Neural cell (in vitro differentiated cells): ENCODE measurements at regions not wholly inside any gene's neighbourhood (a gene's known extent, or its start where the extent isn't known, plus 50 kb on each side); places are given as distances from the start of the nearest gene placed in this dataset.

ENCODE experiments used
- H2AFZ ChIP-seq: fragments of 200-600, 300-800 bp; sonication (generic), shearing (Covaris generic); 2 replicates; pipeline ENCODE4 v1.6.0; 2014; ENCODE audit warnings: low read depth, mild to moderate bottlenecking, antibody characterized with exemption, low read length, moderate library complexity
- H3F3A ChIP-seq: fragments of 200-600 bp; shearing (Covaris generic); 2 replicates; pipeline ENCODE4 v1.6.1; 2016; ENCODE audit warnings: mild to moderate bottlenecking, moderate library complexity, mixed read lengths, antibody characterized with exemption, low read length; ENCODE audit not compliant: insufficient read depth, poor library complexity, severe bottlenecking
- H3K27ac ChIP-seq: fragments of 200-600, 300-800 bp; sonication (generic), shearing (Covaris generic); 2 replicates; pipeline ENCODE4 v1.5.1; 2014; ENCODE audit warnings: mild to moderate bottlenecking, low read length, moderate library complexity
- H3K27me3 ChIP-seq: fragments of 300-800, 200-600 bp; sonication (generic), shearing (Covaris generic); 2 replicates; pipeline ENCODE4 v1.6.0; 2014; ENCODE audit warnings: mild to moderate bottlenecking, low read depth, low read length, moderate library complexity; ENCODE audit not compliant: insufficient read depth
- H3K36me3 ChIP-seq: fragments of 300-800, 200-600 bp; sonication (generic), shearing (Covaris generic); 2 replicates; pipeline ENCODE4 v1.5.1; 2014; ENCODE audit warnings: mild to moderate bottlenecking, antibody characterized with exemption, low read length, moderate library complexity; ENCODE audit not compliant: insufficient read depth
- H3K4me2 ChIP-seq: fragments of 300-800, 200-600 bp; sonication (generic), shearing (Covaris generic); 2 replicates; pipeline ENCODE4 v1.6.0; 2014; ENCODE audit warnings: mild to moderate bottlenecking, low read length
- H3K4me3 ChIP-seq: fragments of 300-800, 200-600 bp; sonication (generic), shearing (Covaris generic); 2 replicates; pipeline ENCODE4 v1.5.1; 2014; ENCODE audit warnings: mild to moderate bottlenecking, low read length, moderate library complexity
- H3K79me2 ChIP-seq: fragments of 200-600 bp; shearing (Covaris generic); replicated peaks from 2 replicates; pipeline ENCODE4 v1.6.0; 2014; ENCODE audit warnings: mild to moderate bottlenecking, low read length, moderate library complexity; ENCODE audit not compliant: insufficient read depth
- H3K9ac ChIP-seq: fragments of 300-800, 200-600 bp; sonication (generic), shearing (Covaris generic); 2 replicates; pipeline ENCODE4 v1.6.1; 2016; ENCODE audit warnings: mild to moderate bottlenecking, low read length, mixed read lengths
- H3K9me2 ChIP-seq: fragments of 200-600 bp; shearing (Covaris generic); 2 replicates; pipeline ENCODE4 v1.6.1; 2016; ENCODE audit warnings: mild to moderate bottlenecking, low read length, mixed read lengths; ENCODE audit not compliant: insufficient read depth
- H3K9me3 ChIP-seq: fragments of 200-600, 300-800 bp; sonication (generic), shearing (Covaris generic); 2 replicates; pipeline ENCODE4 v1.6.1; 2016; ENCODE audit warnings: mild to moderate bottlenecking, mixed run types, low read length, moderate library complexity, mixed read lengths
- H4K20me1 ChIP-seq: fragments of 200-600 bp; shearing (Covaris generic); 2 replicates; pipeline ENCODE4 v1.6.1; 2016; ENCODE audit warnings: mild to moderate bottlenecking, mixed run types; ENCODE audit not compliant: insufficient read depth
- EP300 ChIP-seq: fragments of 450-650 bp; conservative IDR thresholded peaks from 2 replicates; pipeline ENCODE4 v1.6.1; 2014; ENCODE audit warnings: antibody characterized with exemption, mild to moderate bottlenecking, moderate library complexity; ENCODE audit not compliant: poor library complexity, severe bottlenecking
- EZH2 ChIP-seq: fragments of 200-600, 300-800 bp; shearing (Covaris generic), sonication (generic); IDR thresholded peaks from 2 replicates; pipeline ENCODE4 v1.6.1; 2014; ENCODE audit warnings: antibody characterized with exemption, low read length, borderline replicate concordance, mild to moderate bottlenecking; ENCODE audit not compliant: insufficient read depth, poor library complexity, severe bottlenecking
- MXI1 ChIP-seq: fragments of 450-650 bp; conservative IDR thresholded peaks from 2 replicates; pipeline ENCODE4 v1.6.1; 2014; ENCODE audit warnings: antibody characterized with exemption, mild to moderate bottlenecking; ENCODE audit not compliant: poor library complexity, severe bottlenecking
- POLR2AphosphoS5 ChIP-seq: IDR thresholded peaks from 2 replicates; pipeline ENCODE4 v1.6.1; 2012
- RAD21 ChIP-seq: fragments of 450-650 bp; conservative IDR thresholded peaks from 2 replicates; pipeline ENCODE4 v1.6.1; 2014; ENCODE audit warnings: antibody characterized with exemption, mild to moderate bottlenecking, moderate library complexity
- SMC3 ChIP-seq: fragments of 450-650 bp; conservative IDR thresholded peaks from 2 replicates; pipeline ENCODE4 v1.6.1; 2014; ENCODE audit warnings: antibody characterized with exemption, mild to moderate bottlenecking, moderate library complexity; ENCODE audit not compliant: poor library complexity
- TAF1 ChIP-seq: IDR thresholded peaks from 2 replicates; pipeline ENCODE4 v1.6.1; 2012; ENCODE audit warnings: low read depth
- TF ChIP-seq, protein P1 (sequence below): fragments of 450-650 bp; IDR thresholded peaks from 2 replicates; pipeline ENCODE4 v1.5.1; 2014; ENCODE audit warnings: antibody characterized with exemption, mild to moderate bottlenecking, moderate library complexity; ENCODE audit not compliant: poor library complexity, severe bottlenecking
- TF ChIP-seq, protein P2 (sequence below): IDR thresholded peaks from 2 replicates; pipeline ENCODE4 v1.6.1; 2012; ENCODE audit warnings: borderline replicate concordance

- Histone ChIP-seq H3K36me3 (no peaks in the 10 kb centered on the region), H4K20me1 (no peaks in the 10 kb centered on the region), H3K4me2 (no peak overlapping the region), H3F3A (no peaks in the 10 kb centered on the region), H3K27ac (no peak overlapping the region), H2AFZ (no peak overlapping the region), H3K9me2 (no peaks in the 10 kb centered on the region), H3K79me2 (no peaks in the 10 kb centered on the region), H3K27me3 (no peaks in the 10 kb centered on the region), H3K4me3 (no peak overlapping the region), H3K9me3 (no peaks in the 10 kb centered on the region), H3K9ac (no peak overlapping the region)
- no peak for TF ChIP-seq TAF1
- TF ChIP-seq, protein P1, sequence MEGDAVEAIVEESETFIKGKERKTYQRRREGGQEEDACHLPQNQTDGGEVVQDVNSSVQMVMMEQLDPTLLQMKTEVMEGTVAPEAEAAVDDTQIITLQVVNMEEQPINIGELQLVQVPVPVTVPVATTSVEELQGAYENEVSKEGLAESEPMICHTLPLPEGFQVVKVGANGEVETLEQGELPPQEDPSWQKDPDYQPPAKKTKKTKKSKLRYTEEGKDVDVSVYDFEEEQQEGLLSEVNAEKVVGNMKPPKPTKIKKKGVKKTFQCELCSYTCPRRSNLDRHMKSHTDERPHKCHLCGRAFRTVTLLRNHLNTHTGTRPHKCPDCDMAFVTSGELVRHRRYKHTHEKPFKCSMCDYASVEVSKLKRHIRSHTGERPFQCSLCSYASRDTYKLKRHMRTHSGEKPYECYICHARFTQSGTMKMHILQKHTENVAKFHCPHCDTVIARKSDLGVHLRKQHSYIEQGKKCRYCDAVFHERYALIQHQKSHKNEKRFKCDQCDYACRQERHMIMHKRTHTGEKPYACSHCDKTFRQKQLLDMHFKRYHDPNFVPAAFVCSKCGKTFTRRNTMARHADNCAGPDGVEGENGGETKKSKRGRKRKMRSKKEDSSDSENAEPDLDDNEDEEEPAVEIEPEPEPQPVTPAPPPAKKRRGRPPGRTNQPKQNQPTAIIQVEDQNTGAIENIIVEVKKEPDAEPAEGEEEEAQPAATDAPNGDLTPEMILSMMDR = no peak
- no peak for TF ChIP-seq SMC3
- no peak for TF ChIP-seq MXI1
- TF ChIP-seq EP300 = no peak
- TF ChIP-seq EZH2 = no peak
- TF ChIP-seq RAD21 = no peak
- TF ChIP-seq POLR2AphosphoS5 = no peak
Observed at GRCh38 chr1:193952778-193953374, 766.5 kb upstream of the B3GALT2 start.

DNA sequence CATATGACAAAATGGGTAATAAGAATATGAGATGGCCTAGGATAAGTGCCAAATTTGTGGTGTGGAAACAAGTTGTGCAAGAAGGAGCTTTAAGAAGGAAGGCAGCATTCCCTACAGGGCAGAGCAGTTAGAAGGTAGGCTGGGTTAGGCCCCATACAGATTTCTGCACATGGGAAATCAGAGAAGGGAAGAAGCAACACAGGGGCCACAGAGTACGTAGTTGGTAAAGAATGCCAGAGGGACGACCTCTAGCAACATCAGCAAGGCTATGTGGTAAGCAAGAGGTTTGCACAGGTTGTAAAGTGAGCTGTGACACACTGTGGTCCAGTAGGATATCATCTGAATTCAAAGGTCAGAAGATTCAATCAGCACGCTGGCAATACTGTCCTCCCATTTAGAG lies 765.6 kb upstream of the B3GALT2 start:
- TF ChIP-seq RAD21 (no peak), POLR2AphosphoS5 (no peak), TAF1 (no peak), MXI1 (no peak), EZH2 (no peak), EP300 (no peak)
- TF ChIP-seq, protein P2, sequence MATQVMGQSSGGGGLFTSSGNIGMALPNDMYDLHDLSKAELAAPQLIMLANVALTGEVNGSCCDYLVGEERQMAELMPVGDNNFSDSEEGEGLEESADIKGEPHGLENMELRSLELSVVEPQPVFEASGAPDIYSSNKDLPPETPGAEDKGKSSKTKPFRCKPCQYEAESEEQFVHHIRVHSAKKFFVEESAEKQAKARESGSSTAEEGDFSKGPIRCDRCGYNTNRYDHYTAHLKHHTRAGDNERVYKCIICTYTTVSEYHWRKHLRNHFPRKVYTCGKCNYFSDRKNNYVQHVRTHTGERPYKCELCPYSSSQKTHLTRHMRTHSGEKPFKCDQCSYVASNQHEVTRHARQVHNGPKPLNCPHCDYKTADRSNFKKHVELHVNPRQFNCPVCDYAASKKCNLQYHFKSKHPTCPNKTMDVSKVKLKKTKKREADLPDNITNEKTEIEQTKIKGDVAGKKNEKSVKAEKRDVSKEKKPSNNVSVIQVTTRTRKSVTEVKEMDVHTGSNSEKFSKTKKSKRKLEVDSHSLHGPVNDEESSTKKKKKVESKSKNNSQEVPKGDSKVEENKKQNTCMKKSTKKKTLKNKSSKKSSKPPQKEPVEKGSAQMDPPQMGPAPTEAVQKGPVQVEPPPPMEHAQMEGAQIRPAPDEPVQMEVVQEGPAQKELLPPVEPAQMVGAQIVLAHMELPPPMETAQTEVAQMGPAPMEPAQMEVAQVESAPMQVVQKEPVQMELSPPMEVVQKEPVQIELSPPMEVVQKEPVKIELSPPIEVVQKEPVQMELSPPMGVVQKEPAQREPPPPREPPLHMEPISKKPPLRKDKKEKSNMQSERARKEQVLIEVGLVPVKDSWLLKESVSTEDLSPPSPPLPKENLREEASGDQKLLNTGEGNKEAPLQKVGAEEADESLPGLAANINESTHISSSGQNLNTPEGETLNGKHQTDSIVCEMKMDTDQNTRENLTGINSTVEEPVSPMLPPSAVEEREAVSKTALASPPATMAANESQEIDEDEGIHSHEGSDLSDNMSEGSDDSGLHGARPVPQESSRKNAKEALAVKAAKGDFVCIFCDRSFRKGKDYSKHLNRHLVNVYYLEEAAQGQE = no peak
- TF ChIP-seq, protein P1 = no peak
- no peaks in the 10 kb centered on the region for H3K36me3 ChIP-seq
- H2AFZ ChIP-seq = no peak overlapping the region

More for the DNA sequence above, 765.6 kb upstream of the B3GALT2 start:
- Histone ChIP-seq H4K20me1 (no peaks in the 10 kb centered on the region), H3K9me2 (no peaks in the 10 kb centered on the region), H3F3A (no peaks in the 10 kb centered on the region), H3K4me3 (no peak overlapping the region), H3K27ac (no peak overlapping the region), H3K9ac (no peak overlapping the region), H3K27me3 (no peaks in the 10 kb centered on the region), H3K4me2 (no peak overlapping the region), H3K9me3 (no peaks in the 10 kb centered on the region), H3K79me2 (no peaks in the 10 kb centered on the region)
